Upper lobe of right lung (tissue), 1 donor: ENCODE measurements at regions not wholly inside any gene's neighbourhood (a gene's known extent, or its start where the extent isn't known, plus 50 kb on each side); places are given as distances from the start of the nearest gene placed in this dataset.

Source experiments
- ATAC-seq: fragments of 200-7000 bp; cut with Tn5 transposase; one replicate; pipeline ENCODE4 v1.9.1; 2020; ENCODE audit warnings: mild to moderate bottlenecking, moderate library complexity
- DNase-seq: peaks from one replicate; pipeline ENCODE4 v3.0.0-alpha.2; 2020
- H3K27ac ChIP-seq: fragments of 200-600 bp; one replicate; pipeline ENCODE4 v1.8.0; 2022
- H3K27me3 ChIP-seq: fragments of 200-600 bp; one replicate; pipeline ENCODE4 v1.8.0; 2022; ENCODE audit warnings: mild to moderate bottlenecking
- H3K36me3 ChIP-seq: fragments of 200-600 bp; one replicate; pipeline ENCODE4 v1.8.0; 2022
- H3K4me1 ChIP-seq: fragments of 200-600 bp; one replicate; pipeline ENCODE4 v1.8.0; 2022
- H3K4me3 ChIP-seq: fragments of 200-600 bp; one replicate; pipeline ENCODE4 v1.8.0; 2022; ENCODE audit warnings: mild to moderate bottlenecking
- H3K9me3 ChIP-seq: fragments of 200-600 bp; one replicate; pipeline ENCODE4 v1.8.0; 2022
- CTCF ChIP-seq: fragments of 200-600 bp; IDR thresholded peaks from one replicate; pipeline ENCODE4 v1.8.0; 2022; ENCODE audit warnings: antibody characterized with exemption
- intact Hi-C: fragments of 100-400 bp; cut with DNase I; formaldehyde crosslinking; loops from one replicate; pipeline ENCODE4 v1.11.0; 2022
- donor health status: DM: no; HTN: yes; CAD: no; lungs with severe emphysema.

- DNase-seq = no peak
- peak overlapping the region; percentile 82 for H3K27ac ChIP-seq
These were observed 102.8 kb upstream of the NOCT start for GRCh38 chr4:138912704-138913340.

GRCh38 chr4:138911909-138912703 lies 103.5 kb upstream of the NOCT start:
- H3K4me3 ChIP-seq = no peak overlapping the region
- H3K27me3 ChIP-seq = no peaks in the 10 kb centered on the region
- intact Hi-C loops = no loop called here
- peak; percentile 67 for DNase-seq
- no peak for TF ChIP-seq CTCF
- H3K36me3 ChIP-seq = no peaks in the 10 kb centered on the region
- H3K4me1 ChIP-seq = peaks cover 15% of the 10 kb centered on the region
- H3K27ac ChIP-seq = peak overlapping the region; percentile 82
- peak; percentile 30 for ATAC-seq
- H3K9me3 ChIP-seq = no peaks in the 10 kb centered on the region

More at GRCh38 chr4:138912704-138913340, 102.8 kb upstream of the NOCT start:
- Histone ChIP-seq H3K27me3 (no peaks in the 10 kb centered on the region), H3K4me1 (peaks cover 15% of the 10 kb centered on the region), H3K9me3 (no peaks in the 10 kb centered on the region), H3K36me3 (no peaks in the 10 kb centered on the region), H3K4me3 (no peak overlapping the region)
- no peak for TF ChIP-seq CTCF
- ATAC-seq = no peak
- intact Hi-C loops = no loop called here

GRCh38 chr4:138910914-138911336 lies 104.7 kb upstream of the NOCT start:
- ATAC-seq = peak; percentile 90
- Histone ChIP-seq H3K9me3 (no peaks in the 10 kb centered on the region), H3K4me3 (no peak overlapping the region), H3K27ac (peak overlapping the region; percentile 82), H3K27me3 (no peaks in the 10 kb centered on the region), H3K36me3 (no peaks in the 10 kb centered on the region), H3K4me1 (peaks cover 15% of the 10 kb centered on the region)
- DNase-seq = peak; percentile 71
- intact Hi-C loops = no loop called here
- no peak for TF ChIP-seq CTCF

- TF ChIP-seq CTCF = no peak
- H3K27me3 ChIP-seq = no peaks in the 10 kb centered on the region
- peak overlapping the region; percentile 82 for H3K27ac ChIP-seq
- ATAC-seq (no peak), DNase-seq (no peak)
- no peak overlapping the region for H3K4me3 ChIP-seq
- intact Hi-C loops = no loop called here
- no peaks in the 10 kb centered on the region for H3K9me3 ChIP-seq
- peaks cover 15% of the 10 kb centered on the region for H3K4me1 ChIP-seq
- no peaks in the 10 kb centered on the region for H3K36me3 ChIP-seq
These were observed 105.2 kb upstream of the NOCT start for GRCh38 chr4:138910195-138910913.

- ATAC-seq = no peak
- no peaks in the 10 kb centered on the region for H3K27me3 ChIP-seq
- intact Hi-C loops = no loop called here
- H3K27ac ChIP-seq = no peak overlapping the region
- peaks cover 15% of the 10 kb centered on the region for H3K4me1 ChIP-seq
- no peak for TF ChIP-seq CTCF
- H3K36me3 ChIP-seq = no peaks in the 10 kb centered on the region
- H3K9me3 ChIP-seq = no peaks in the 10 kb centered on the region
- H3K4me3 ChIP-seq = no peak overlapping the region
- DNase-seq = no peak
These were observed 106.0 kb upstream of the NOCT start for GRCh38 chr4:138909587-138909986.
